BLaER1 treated with 17β-estradiol and CSF1 and Interleukin-3, amounts not matched to agents 10 nM and 100 nM (cell line): ENCODE measurements at regions not wholly inside any gene's neighbourhood (a gene's known extent, or its start where the extent isn't known, plus 50 kb on each side); places are given as distances from the start of the nearest gene placed in this dataset.

Experiments
- H3K27ac ChIP-seq, 11 experiments: shearing (Covaris generic); formaldehyde crosslinking; 2 replicates each; pipeline ENCODE4 v1.8.1; 2022
- H3K27me3 ChIP-seq, 11 experiments: shearing (Covaris generic); formaldehyde crosslinking; 2 replicates each; pipeline ENCODE4 v1.8.1; 2022
- H3K36me3 ChIP-seq, 11 experiments: shearing (Covaris generic); formaldehyde crosslinking; 2 replicates each; pipeline ENCODE4 v1.8.1; 2022
- H3K4me1 ChIP-seq, 10 experiments: shearing (Covaris generic); formaldehyde crosslinking; 2 replicates each; pipeline ENCODE4 v1.8.1; 2022
- H3K4me2 ChIP-seq, 11 experiments: shearing (Covaris generic); formaldehyde crosslinking; 2 replicates each; pipeline ENCODE4 v1.8.1; 2022
- H3K4me3 ChIP-seq, 10 experiments: shearing (Covaris generic); formaldehyde crosslinking; 2 replicates each; pipeline ENCODE4 v1.8.1; 2022
- H3K9ac ChIP-seq, 11 experiments: shearing (Covaris generic); formaldehyde crosslinking; 2 replicates each; pipeline ENCODE4 v1.8.1; 2022
- H3K9me3 ChIP-seq, 11 experiments: shearing (Covaris generic); formaldehyde crosslinking; replicated peaks in 1 of 11; 2 replicates each; pipeline ENCODE4 v1.8.1; 2022
- H4K20me1 ChIP-seq, 11 experiments: shearing (Covaris generic); formaldehyde crosslinking; 2 replicates each; pipeline ENCODE4 v1.8.1; 2022
- Cebpa-rat ChIP-seq, 11 experiments: shearing (Covaris generic); IDR thresholded peaks; 2 replicates each; pipeline ENCODE4 v1.8.1; 2022

GRCh38 chr7:45414226-45414625, 159.9 kb upstream of the ADCY1 start:
- Histone ChIP-seq H3K36me3 (peaks cover 0 to 9% (median 0%) of the 10 kb centered on the region in 11 experiments; a peak in 1 of 22 replicates), H4K20me1 (no peaks in the 10 kb centered on the region), H3K27ac (no peak overlapping the region), H3K27me3 (no peaks in the 10 kb centered on the region), H3K4me2 (no peak overlapping the region), H3K9me3 (peaks cover 33 to 54% (median 38%) of the 10 kb centered on the region in 11 experiments), H3K4me1 (peaks cover 0 to 13% (median 7%) of the 10 kb centered on the region in 10 experiments; a peak in 12 of 20 replicates), H3K4me3 (no peak overlapping the region), H3K9ac (no peak overlapping the region)
- no peak for TF ChIP-seq Cebpa-rat (IDR thresholded peaks at IDR 0.05)

GRCh38 chr7:45415265-45415664, 158.9 kb upstream of the ADCY1 start:
- Histone ChIP-seq H3K4me3 (no peak overlapping the region), H3K27me3 (no peaks in the 10 kb centered on the region), H3K9me3 (peaks cover 28 to 45% (median 34%) of the 10 kb centered on the region in 11 experiments), H4K20me1 (no peaks in the 10 kb centered on the region), H3K27ac (no peak overlapping the region), H3K36me3 (peaks cover 0 to 9% (median 0%) of the 10 kb centered on the region in 11 experiments; a peak in 1 of 22 replicates), H3K4me2 (no peak overlapping the region), H3K4me1 (peaks cover 0 to 13% (median 9%) of the 10 kb centered on the region in 10 experiments; a peak in 14 of 20 replicates), H3K9ac (no peak overlapping the region)
- TF ChIP-seq Cebpa-rat (IDR thresholded peaks at IDR 0.05), result peak in 1 of 11 experiments; percentile 61; a peak in 1 of 22 replicates

GRCh38 chr7:45416846-45417245, 157.3 kb upstream of the ADCY1 start:
- no peak overlapping the region for H3K9ac ChIP-seq
- no peak for TF ChIP-seq Cebpa-rat (IDR thresholded peaks at IDR 0.05)
- no peaks in the 10 kb centered on the region for H4K20me1 ChIP-seq
- peaks cover 12 to 29% (median 18%) of the 10 kb centered on the region in 11 experiments for H3K9me3 ChIP-seq
- 0 out of 22 replicates have a peak, but pooled peaks cover 0 to under 1% (median 0%) of the 10 kb centered on the region in 11 experiments for H3K36me3 ChIP-seq
- H3K4me2 ChIP-seq, result peak overlapping the region in 5 of 11 experiments; percentile 11 to 36 (median 27); a peak in 6 of 22 replicates
- H3K4me3 ChIP-seq, result no peak overlapping the region
- no peaks in the 10 kb centered on the region for H3K27me3 ChIP-seq
- no peak overlapping the region for H3K27ac ChIP-seq
- peaks cover 12 to 25% (median 18%) of the 10 kb centered on the region in 10 experiments for H3K4me1 ChIP-seq

GRCh38 chr7:45417268-45417667, 156.9 kb upstream of the ADCY1 start:
- peaks cover 16 to 29% (median 22%) of the 10 kb centered on the region in 10 experiments for H3K4me1 ChIP-seq
- peak overlapping the region in 2 of 11 experiments; percentile 27 to 36; a peak in 5 of 22 replicates for H3K4me2 ChIP-seq
- H3K36me3 ChIP-seq, result no peaks in the 10 kb centered on the region
- no peak overlapping the region for H3K27ac ChIP-seq
- no peak overlapping the region for H3K9ac ChIP-seq
- peaks cover 8 to 25% (median 14%) of the 10 kb centered on the region in 11 experiments for H3K9me3 ChIP-seq
- H4K20me1 ChIP-seq, result no peaks in the 10 kb centered on the region
- no peak overlapping the region for H3K4me3 ChIP-seq
- no peak for TF ChIP-seq Cebpa-rat (IDR thresholded peaks at IDR 0.05)
- no peaks in the 10 kb centered on the region for H3K27me3 ChIP-seq

- Histone ChIP-seq H3K4me1 (peaks cover 20 to 34% (median 26%) of the 10 kb centered on the region in 10 experiments), H3K9ac (no peak overlapping the region), H3K9me3 (peaks cover 3 to 20% (median 9%) of the 10 kb centered on the region in 11 experiments; a peak in 20 of 22 replicates), H3K4me2 (no peak overlapping the region; a peak in 1 of 22 replicates), H3K27ac (no peak overlapping the region), H3K27me3 (no peaks in the 10 kb centered on the region), H4K20me1 (no peaks in the 10 kb centered on the region), H3K36me3 (no peaks in the 10 kb centered on the region), H3K4me3 (no peak overlapping the region)
- no peak for TF ChIP-seq Cebpa-rat (IDR thresholded peaks at IDR 0.05)
Observed at GRCh38 chr7:45417735-45418134, 156.4 kb upstream of the ADCY1 start.

- TF ChIP-seq Cebpa-rat (IDR thresholded peaks at IDR 0.05), result no peak
- no peaks in the 10 kb centered on the region for H3K27me3 ChIP-seq
- no peak overlapping the region for H3K4me3 ChIP-seq
- no peaks in the 10 kb centered on the region; a peak in 1 of 22 replicates for H3K36me3 ChIP-seq
- H3K4me1 ChIP-seq, result peaks cover 20 to 50% (median 30%) of the 10 kb centered on the region in 10 experiments
- peaks cover 0 to 23% (median 20%) of the 10 kb centered on the region in 11 experiments; a peak in 17 of 22 replicates for H3K9me3 ChIP-seq
- H3K4me2 ChIP-seq, result peak overlapping the region; percentile 39 to 78 (median 68); a peak in 20 of 22 replicates
- H3K9ac ChIP-seq, result peak overlapping the region in 1 of 11 experiments; percentile 17; a peak in 1 of 22 replicates
- H4K20me1 ChIP-seq, result no peaks in the 10 kb centered on the region
- H3K27ac ChIP-seq, result peak overlapping the region in 7 of 11 experiments; percentile 41 to 67 (median 59); a peak in 13 of 22 replicates
Observed at GRCh38 chr7:45420843-45421495, 153.2 kb upstream of the ADCY1 start.

GRCh38 chr7:45421806-45422205, 152.4 kb upstream of the ADCY1 start:
- peaks cover 20 to 46% (median 30%) of the 10 kb centered on the region in 10 experiments for H3K4me1 ChIP-seq
- H3K27ac ChIP-seq, result peak overlapping the region in 7 of 11 experiments; percentile 41 to 67 (median 59); a peak in 15 of 22 replicates
- H3K4me3 ChIP-seq, result no peak overlapping the region; a peak in 3 of 20 replicates
- H3K4me2 ChIP-seq, result peak overlapping the region; percentile 39 to 78 (median 68)
- 0 out of 22 replicates have a peak, but pooled peaks of 2 of the 11 experiments have one; percentile 20 to 28 for TF ChIP-seq Cebpa-rat (IDR thresholded peaks at IDR 0.05)
- no peaks in the 10 kb centered on the region for H3K27me3 ChIP-seq
- peak overlapping the region in 2 of 11 experiments; percentile 5 to 18; a peak in 1 of 22 replicates for H3K9ac ChIP-seq
- H3K36me3 ChIP-seq, result no peaks in the 10 kb centered on the region; a peak in 1 of 22 replicates
- peaks cover 0 to 23% (median 20%) of the 10 kb centered on the region in 11 experiments; a peak in 17 of 22 replicates for H3K9me3 ChIP-seq
- H4K20me1 ChIP-seq, result no peaks in the 10 kb centered on the region

GRCh38 chr7:45430397-45430796, 143.8 kb upstream of the ADCY1 start:
- Histone ChIP-seq H3K4me3 (no peak overlapping the region), H3K4me1 (peaks cover 6 to 37% (median 33%) of the 10 kb centered on the region in 10 experiments), H3K27me3 (peaks cover 0 to 14% (median 0%) of the 10 kb centered on the region in 11 experiments; a peak in 3 of 22 replicates), H3K9ac (no peak overlapping the region), H4K20me1 (no peaks in the 10 kb centered on the region), H3K36me3 (0 out of 22 replicates have a peak, but pooled peaks cover 0 to 7% (median 0%) of the 10 kb centered on the region in 11 experiments), H3K4me2 (no peak overlapping the region), H3K9me3 (peaks cover 0 to 40% (median 31%) of the 10 kb centered on the region in 11 experiments; a peak in 17 of 22 replicates), H3K27ac (no peak overlapping the region)
- no peak for TF ChIP-seq Cebpa-rat (IDR thresholded peaks at IDR 0.05)
